Skeletal muscle cell (primary cell): ENCODE measurements at regions not wholly inside any gene's neighbourhood (a gene's known extent, or its start where the extent isn't known, plus 50 kb on each side); places are given as distances from the start of the nearest gene placed in this dataset.

Experiments
- DNase-seq: peaks from one replicate; pipeline ENCODE4 v3.0.0-alpha.2; 2010; ENCODE audit warnings: low read depth
- H3K4me3 ChIP-seq: 2 replicates; pipeline ENCODE4 v1.5.1; 2011; ENCODE audit warnings: low read depth, mild to moderate bottlenecking, control low read depth, low read length, moderate library complexity

GRCh38 chr14:44339231-44339630 lies 167.9 kb downstream of the FSCB start:
- DNase-seq, result no peak
- H3K4me3 ChIP-seq, result no peak overlapping the region

- no peak overlapping the region for H3K4me3 ChIP-seq
- DNase-seq, result no peak
These were observed 189.7 kb downstream of the FSCB start for GRCh38 chr14:44317441-44317746.

- DNase-seq, result peak; percentile 93
- no peak overlapping the region for H3K4me3 ChIP-seq
These were observed 190.2 kb downstream of the FSCB start for GRCh38 chr14:44316647-44317440.

- no peak for DNase-seq
- no peak overlapping the region for H3K4me3 ChIP-seq
These were observed 197.8 kb downstream of the FSCB start for GRCh38 chr14:44309331-44309730.

GRCh38 chr14:44300916-44301315 lies 206.2 kb downstream of the FSCB start:
- no peak overlapping the region for H3K4me3 ChIP-seq
- DNase-seq, result no peak

- H3K4me3 ChIP-seq, result no peak overlapping the region
- peak; percentile 6 for DNase-seq
These were observed 209.6 kb downstream of the FSCB start for GRCh38 chr14:44297437-44297836.

- no peak overlapping the region for H3K4me3 ChIP-seq
- DNase-seq, result no peak
These were observed 215.6 kb downstream of the FSCB start for GRCh38 chr14:44291366-44291915.

- no peak for DNase-seq
- no peak overlapping the region for H3K4me3 ChIP-seq
These were observed 219.2 kb downstream of the FSCB start for GRCh38 chr14:44287858-44288257.

GRCh38 chr14:44286201-44286600 lies 220.9 kb downstream of the FSCB start:
- H3K4me3 ChIP-seq, result no peak overlapping the region
- no peak for DNase-seq

- no peak overlapping the region for H3K4me3 ChIP-seq
- no peak for DNase-seq
These were observed 223.2 kb downstream of the FSCB start for GRCh38 chr14:44283836-44284235.

- no peak overlapping the region for H3K4me3 ChIP-seq
- no peak for DNase-seq
These were observed 227.7 kb downstream of the FSCB start for GRCh38 chr14:44279357-44279756.

- no peak overlapping the region for H3K4me3 ChIP-seq
- DNase-seq, result no peak
These were observed 235.4 kb downstream of the FSCB start for GRCh38 chr14:44271637-44272036.

- no peak overlapping the region for H3K4me3 ChIP-seq
These were observed 236.1 kb downstream of the FSCB start for GRCh38 chr14:44271006-44271405.

GRCh38 chr14:44265246-44265645 lies 241.8 kb downstream of the FSCB start:
- no peak for DNase-seq

More at GRCh38 chr14:44271006-44271405, 236.1 kb downstream of the FSCB start:
- no peak for DNase-seq

GRCh38 chr14:44215660-44216059 lies 291.4 kb downstream of the FSCB start:
- no peak overlapping the region for H3K4me3 ChIP-seq
- DNase-seq, result no peak

More at GRCh38 chr14:44265246-44265645, 241.8 kb downstream of the FSCB start:
- H3K4me3 ChIP-seq, result no peak overlapping the region

- no peak overlapping the region for H3K4me3 ChIP-seq
- DNase-seq, result no peak
These were observed 295.4 kb downstream of the FSCB start for GRCh38 chr14:44211718-44212117.

GRCh38 chr14:44204061-44204835 lies 302.8 kb downstream of the FSCB start:
- peak; percentile 11 for DNase-seq
- H3K4me3 ChIP-seq, result no peak overlapping the region

- no peak overlapping the region for H3K4me3 ChIP-seq
- DNase-seq, result no peak
These were observed 326.1 kb downstream of the FSCB start for GRCh38 chr14:44180975-44181374.

GRCh38 chr14:44170556-44170955 lies 336.5 kb downstream of the FSCB start:
- no peak overlapping the region for H3K4me3 ChIP-seq
- no peak for DNase-seq

- peak; percentile 74 for DNase-seq
- H3K4me3 ChIP-seq, result no peak overlapping the region
These were observed 337.0 kb downstream of the FSCB start for GRCh38 chr14:44170101-44170500.

- DNase-seq, result no peak
- H3K4me3 ChIP-seq, result no peak overlapping the region
These were observed 338.5 kb downstream of the FSCB start for GRCh38 chr14:44168566-44168965.
